ENCODE measurements at regions not wholly inside any gene's neighbourhood (a gene's known extent, or its start where the extent isn't known, plus 50 kb on each side); places are given as distances from the start of the nearest gene placed in this dataset.
"Not testable (repeated sequence)": the region's sequence is repeated elsewhere in the genome, so short reads cannot be mapped to it uniquely, and the experiment has no call there.

- TF ChIP-seq SIN3A (conservative IDR thresholded peaks at IDR 0.05 in 1 of 2, IDR thresholded peaks at IDR 0.05 in 1 of 2; ENCODE audit: low read depth in 1 of 2, low read length in 2 of 2); KDM5A (IDR thresholded peaks at IDR 0.05; ENCODE audit: low read length); EP300 (IDR thresholded peaks at IDR 0.05; ENCODE audit: borderline replicate concordance in 1 of 2, low read depth in 2 of 2, low read length in 2 of 2); CTCF (IDR thresholded peaks at IDR 0.05; ENCODE audit: control extremely low read depth in 1 of 3, insufficient read depth in 1 of 3, low read depth in 1 of 3, low read length in 3 of 3); SP2 (IDR thresholded peaks at IDR 0.05; ENCODE audit: low read length); MAX (IDR thresholded peaks at IDR 0.05); POLR2A (IDR thresholded peaks at IDR 0.05; ENCODE audit: control extremely low read depth in 1 of 2, low read depth in 2 of 2, low read length in 2 of 2); EZH2 (IDR thresholded peaks at IDR 0.05; ENCODE audit: low read depth, low read length, severe bottlenecking); GABPA (IDR thresholded peaks at IDR 0.05; ENCODE audit: borderline replicate concordance, insufficient read depth, low read length); BRCA1 (IDR thresholded peaks at IDR 0.05; ENCODE audit: low read depth, low read length); JUND (IDR thresholded peaks at IDR 0.05; ENCODE audit: low read length): not testable (repeated sequence)
Observed at GRCh38 chr9:62663512-62663911, 1473.7 kb downstream of the SPATA31A7 start.

Measured in H1 (cell line).